ENCODE measurements at regions not wholly inside any gene's neighbourhood (a gene's known extent, or its start where the extent isn't known, plus 50 kb on each side); places are given as distances from the start of the nearest gene placed in this dataset.

DNA sequence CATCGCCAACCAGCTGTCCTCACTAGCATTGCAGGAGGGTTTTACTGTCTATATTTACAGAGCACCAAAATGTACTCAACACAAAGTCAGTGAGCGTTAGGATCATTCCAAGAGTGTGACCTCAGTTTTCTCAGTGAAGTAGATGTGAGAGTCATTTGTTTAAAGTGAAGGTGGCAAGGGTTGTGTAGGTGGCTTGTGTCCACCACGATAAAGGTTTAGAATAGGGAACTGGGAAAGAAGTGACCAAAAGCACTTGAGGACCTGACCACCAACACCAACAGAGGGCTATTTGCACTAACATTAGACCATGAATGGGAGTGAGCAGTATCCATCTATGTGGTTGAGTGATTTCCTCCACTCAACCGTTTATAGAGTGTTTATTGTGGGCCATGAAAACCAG, 152.5 kb upstream of the POU2AF2 start:
- intact Hi-C loops (cut with micrococcal nuclease; ENCODE audit: unreplicated experiment) = no loop called here
- Mint-ChIP-seq H3K27me3 (ENCODE audit: unreplicated experiment) (peaks cover 37% of the 10 kb centered on the region), H3K4me3 (ENCODE audit: low read depth, unreplicated experiment) (no peak overlapping the region), H3K27ac (ENCODE audit: unreplicated experiment) (no peak overlapping the region), H3K36me3 (ENCODE audit: insufficient read depth, unreplicated experiment) (no peaks in the 10 kb centered on the region), H3K4me1 (ENCODE audit: low read depth, unreplicated experiment) (no peaks in the 10 kb centered on the region), H3K9me3 (ENCODE audit: low read depth, unreplicated experiment) (no peaks in the 10 kb centered on the region)
- no TSS peak for BruUV-seq (replicated peaks)
- DNase-seq = no peak
- CTCF ChIA-PET = no interaction called here
- TF ChIP-seq, protein P1, sequence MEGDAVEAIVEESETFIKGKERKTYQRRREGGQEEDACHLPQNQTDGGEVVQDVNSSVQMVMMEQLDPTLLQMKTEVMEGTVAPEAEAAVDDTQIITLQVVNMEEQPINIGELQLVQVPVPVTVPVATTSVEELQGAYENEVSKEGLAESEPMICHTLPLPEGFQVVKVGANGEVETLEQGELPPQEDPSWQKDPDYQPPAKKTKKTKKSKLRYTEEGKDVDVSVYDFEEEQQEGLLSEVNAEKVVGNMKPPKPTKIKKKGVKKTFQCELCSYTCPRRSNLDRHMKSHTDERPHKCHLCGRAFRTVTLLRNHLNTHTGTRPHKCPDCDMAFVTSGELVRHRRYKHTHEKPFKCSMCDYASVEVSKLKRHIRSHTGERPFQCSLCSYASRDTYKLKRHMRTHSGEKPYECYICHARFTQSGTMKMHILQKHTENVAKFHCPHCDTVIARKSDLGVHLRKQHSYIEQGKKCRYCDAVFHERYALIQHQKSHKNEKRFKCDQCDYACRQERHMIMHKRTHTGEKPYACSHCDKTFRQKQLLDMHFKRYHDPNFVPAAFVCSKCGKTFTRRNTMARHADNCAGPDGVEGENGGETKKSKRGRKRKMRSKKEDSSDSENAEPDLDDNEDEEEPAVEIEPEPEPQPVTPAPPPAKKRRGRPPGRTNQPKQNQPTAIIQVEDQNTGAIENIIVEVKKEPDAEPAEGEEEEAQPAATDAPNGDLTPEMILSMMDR (IDR thresholded peaks at IDR 0.05; ENCODE audit: unreplicated experiment) = no peak

GRCh38 chr11:111091321-111091938, 154.1 kb upstream of the POU2AF2 start:
- TF ChIP-seq, protein P1 (IDR thresholded peaks at IDR 0.05; ENCODE audit: unreplicated experiment) = no peak
- no peak for DNase-seq
- H3K36me3 Mint-ChIP-seq (ENCODE audit: insufficient read depth, unreplicated experiment) = no peaks in the 10 kb centered on the region
- BruUV-seq (replicated peaks) = no TSS peak
- no peak overlapping the region for H3K4me3 Mint-ChIP-seq (ENCODE audit: low read depth, unreplicated experiment)
- CTCF ChIA-PET = interaction anchor here (0.5 kb wide), 1 partner anchor 100 kb away, joined by 6 read pairs; no protein-coding TSS in a partner anchor
- no peaks in the 10 kb centered on the region for H3K9me3 Mint-ChIP-seq (ENCODE audit: low read depth, unreplicated experiment)
- no peak overlapping the region for H3K27ac Mint-ChIP-seq (ENCODE audit: unreplicated experiment)
- no peaks in the 10 kb centered on the region for H3K4me1 Mint-ChIP-seq (ENCODE audit: low read depth, unreplicated experiment)
- intact Hi-C loops (cut with micrococcal nuclease; ENCODE audit: unreplicated experiment) = no loop called here
- H3K27me3 Mint-ChIP-seq (ENCODE audit: unreplicated experiment) = peaks cover 37% of the 10 kb centered on the region

GRCh38 chr11:111089759-111090158, 155.8 kb upstream of the POU2AF2 start:
- Mint-ChIP-seq H3K27ac (ENCODE audit: unreplicated experiment) (no peak overlapping the region), H3K9me3 (ENCODE audit: low read depth, unreplicated experiment) (no peaks in the 10 kb centered on the region), H3K27me3 (ENCODE audit: unreplicated experiment) (peaks cover 37% of the 10 kb centered on the region), H3K4me1 (ENCODE audit: low read depth, unreplicated experiment) (no peaks in the 10 kb centered on the region), H3K36me3 (ENCODE audit: insufficient read depth, unreplicated experiment) (no peaks in the 10 kb centered on the region), H3K4me3 (ENCODE audit: low read depth, unreplicated experiment) (no peak overlapping the region)
- TF ChIP-seq, protein P1 (IDR thresholded peaks at IDR 0.05; ENCODE audit: unreplicated experiment) = no peak
- DNase-seq = no peak
- CTCF ChIA-PET = interaction anchor here (0.6 kb wide), 1 partner anchor 13 kb away, joined by 3 read pairs; no protein-coding TSS in a partner anchor
- no TSS peak for BruUV-seq (replicated peaks)
- intact Hi-C loops (cut with micrococcal nuclease; ENCODE audit: unreplicated experiment) = no loop called here

- Mint-ChIP-seq H3K9me3 (ENCODE audit: low read depth, unreplicated experiment) (no peaks in the 10 kb centered on the region), H3K4me3 (ENCODE audit: low read depth, unreplicated experiment) (no peak overlapping the region), H3K4me1 (ENCODE audit: low read depth, unreplicated experiment) (no peaks in the 10 kb centered on the region), H3K27me3 (ENCODE audit: unreplicated experiment) (peaks cover 37% of the 10 kb centered on the region), H3K27ac (ENCODE audit: unreplicated experiment) (no peak overlapping the region), H3K36me3 (ENCODE audit: insufficient read depth, unreplicated experiment) (no peaks in the 10 kb centered on the region)
- CTCF ChIA-PET = no interaction called here
- TF ChIP-seq, protein P1 (IDR thresholded peaks at IDR 0.05; ENCODE audit: unreplicated experiment) = no peak
- BruUV-seq (replicated peaks) = no TSS peak
- intact Hi-C loops (cut with micrococcal nuclease; ENCODE audit: unreplicated experiment) = no loop called here
- no peak for DNase-seq
These were observed 156.6 kb upstream of the POU2AF2 start for GRCh38 chr11:111088847-111089355.

Measured in Calu3 (cell line).